ENCODE measurements at regions not wholly inside any gene's neighbourhood (a gene's known extent, or its start where the extent isn't known, plus 50 kb on each side); places are given as distances from the start of the nearest gene placed in this dataset.

DNA sequence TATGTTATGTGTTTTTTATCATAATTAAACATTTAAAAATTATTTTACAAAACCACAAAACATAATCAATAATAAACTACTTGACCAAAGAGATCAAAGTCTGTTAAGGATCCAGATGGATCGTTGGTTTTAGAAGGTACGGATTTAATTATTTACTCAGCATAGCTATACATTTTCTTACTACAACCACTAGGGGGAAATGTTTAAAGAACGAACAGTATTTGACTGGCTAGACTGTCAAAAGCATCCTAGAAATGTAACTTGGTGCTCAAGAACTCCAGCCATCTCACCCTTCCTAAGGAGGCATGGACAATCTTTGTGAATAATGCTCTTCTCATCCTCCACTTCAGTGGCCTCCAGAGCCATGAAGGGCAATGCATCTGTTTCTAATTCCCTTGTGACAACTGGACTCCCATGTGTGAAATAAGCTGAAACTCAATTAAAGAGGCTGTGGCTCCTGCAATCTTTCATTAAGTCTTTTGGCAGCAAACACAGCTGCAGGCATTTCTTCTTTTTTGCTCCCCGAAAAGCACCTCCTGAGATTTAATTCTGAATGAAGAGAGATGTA is 94.7 kb upstream of the TUSC7 start:
- TF ChIP-seq, protein P1, sequence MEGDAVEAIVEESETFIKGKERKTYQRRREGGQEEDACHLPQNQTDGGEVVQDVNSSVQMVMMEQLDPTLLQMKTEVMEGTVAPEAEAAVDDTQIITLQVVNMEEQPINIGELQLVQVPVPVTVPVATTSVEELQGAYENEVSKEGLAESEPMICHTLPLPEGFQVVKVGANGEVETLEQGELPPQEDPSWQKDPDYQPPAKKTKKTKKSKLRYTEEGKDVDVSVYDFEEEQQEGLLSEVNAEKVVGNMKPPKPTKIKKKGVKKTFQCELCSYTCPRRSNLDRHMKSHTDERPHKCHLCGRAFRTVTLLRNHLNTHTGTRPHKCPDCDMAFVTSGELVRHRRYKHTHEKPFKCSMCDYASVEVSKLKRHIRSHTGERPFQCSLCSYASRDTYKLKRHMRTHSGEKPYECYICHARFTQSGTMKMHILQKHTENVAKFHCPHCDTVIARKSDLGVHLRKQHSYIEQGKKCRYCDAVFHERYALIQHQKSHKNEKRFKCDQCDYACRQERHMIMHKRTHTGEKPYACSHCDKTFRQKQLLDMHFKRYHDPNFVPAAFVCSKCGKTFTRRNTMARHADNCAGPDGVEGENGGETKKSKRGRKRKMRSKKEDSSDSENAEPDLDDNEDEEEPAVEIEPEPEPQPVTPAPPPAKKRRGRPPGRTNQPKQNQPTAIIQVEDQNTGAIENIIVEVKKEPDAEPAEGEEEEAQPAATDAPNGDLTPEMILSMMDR (IDR thresholded peaks at IDR 0.05), result peak in 3 of 7 experiments; percentile 8 to 23 (median 13)
- TF ChIP-seq POLR2A (IDR thresholded peaks at IDR 0.05), result no peak
